Activated naive CD4-positive, alpha-beta T cell treated with anti-CD3 and anti-CD28 coated beads, Interleukin-2, amount 10 ng/mL, durations not matched to agents 7 days and 5 days (primary cell): ENCODE measurements at regions not wholly inside any gene's neighbourhood (a gene's known extent, or its start where the extent isn't known, plus 50 kb on each side); places are given as distances from the start of the nearest gene placed in this dataset.
"Not testable (repeated sequence)": the region's sequence is repeated elsewhere in the genome, so short reads cannot be mapped to it uniquely, and the experiment has no call there.

Experiments used
- CTCF ChIA-PET: fragments of 350-600 bp; sonication (Branson Sonifier 250); formaldehyde crosslinking; loops from one replicate; lab custom pipeline; 2021; ENCODE audit warnings: antibody characterized with exemption; lab: Charles Lee
- DNase-seq: peaks from one replicate; pipeline ENCODE4 v3.0.0-alpha.2; 2020
- H3K27ac Mint-ChIP-seq: one replicate; pipeline ENCODE4 v1.8.0; 2021; ENCODE audit warnings: mild to moderate bottlenecking, moderate library complexity, mixed read lengths
- H3K27me3 Mint-ChIP-seq: one replicate; pipeline ENCODE4 v1.8.0; 2021; ENCODE audit warnings: mild to moderate bottlenecking, mixed read lengths
- H3K36me3 Mint-ChIP-seq: one replicate; pipeline ENCODE4 v1.8.0; 2021; ENCODE audit warnings: mixed read lengths
- H3K4me1 Mint-ChIP-seq: one replicate; pipeline ENCODE4 v1.8.0; 2021; ENCODE audit warnings: mixed read lengths
- H3K4me3 Mint-ChIP-seq: one replicate; pipeline ENCODE4 v1.8.0; 2021; ENCODE audit warnings: mild to moderate bottlenecking, moderate library complexity, mixed read lengths
- H3K9me3 Mint-ChIP-seq: one replicate; pipeline ENCODE4 v1.8.0; 2021; ENCODE audit warnings: mixed read lengths

DNA sequence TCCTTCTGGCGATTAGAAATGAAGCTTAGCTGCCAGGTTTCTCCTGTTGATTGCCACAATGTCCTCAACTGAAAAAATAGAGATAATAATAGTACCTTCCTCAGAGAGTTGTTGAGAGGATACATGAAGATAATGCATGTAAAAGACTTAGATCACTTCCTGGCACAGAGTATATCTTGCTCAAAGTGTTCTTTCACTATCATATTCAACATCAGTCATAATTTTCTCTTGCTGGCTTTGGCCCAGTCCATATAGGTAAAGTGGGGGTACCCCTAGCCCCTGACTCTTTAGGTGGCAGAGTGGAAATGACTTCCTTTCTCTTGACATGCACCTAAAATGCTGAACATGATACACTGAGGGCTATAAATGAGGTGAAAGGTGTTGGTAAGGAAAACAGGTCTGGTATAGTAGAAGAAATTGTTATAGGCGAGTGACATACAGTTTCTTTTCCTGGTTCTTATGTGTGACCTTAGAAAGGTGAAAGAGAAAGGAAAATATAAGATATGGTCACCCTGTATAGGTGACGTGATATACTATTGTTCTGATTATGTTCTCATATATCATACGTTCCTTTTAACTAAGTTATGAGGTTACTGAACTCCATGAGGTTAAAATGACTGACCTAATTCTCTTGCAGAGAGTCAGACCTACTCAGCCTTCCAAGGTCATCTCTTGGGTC lies 209.9 kb upstream of the DEPDC1 start:
- Mint-ChIP-seq H3K4me1 (no peaks in the 10 kb centered on the region), H3K27ac (no peak overlapping the region), H3K4me3 (no peak overlapping the region), H3K27me3 (no peaks in the 10 kb centered on the region), H3K9me3 (peaks cover 17% of the 10 kb centered on the region), H3K36me3 (no peaks in the 10 kb centered on the region)
- no peak for DNase-seq
- CTCF ChIA-PET = no interaction called here

- no peak overlapping the region for H3K27ac Mint-ChIP-seq
- peaks cover 2% of the 10 kb centered on the region for H3K9me3 Mint-ChIP-seq
- no peak for DNase-seq
- CTCF ChIA-PET = no interaction called here
- H3K4me3 Mint-ChIP-seq = no peak overlapping the region
- H3K4me1 Mint-ChIP-seq = no peaks in the 10 kb centered on the region
- no peaks in the 10 kb centered on the region for H3K27me3 Mint-ChIP-seq
- H3K36me3 Mint-ChIP-seq = no peaks in the 10 kb centered on the region
Observed at GRCh38 chr1:68717330-68717729, 220.4 kb upstream of the DEPDC1 start.

- CTCF ChIA-PET = no interaction called here
- no peak for DNase-seq
- Mint-ChIP-seq H3K27ac (no peak overlapping the region), H3K9me3 (peaks cover 1% of the 10 kb centered on the region), H3K4me3 (no peak overlapping the region), H3K27me3 (no peaks in the 10 kb centered on the region), H3K4me1 (no peaks in the 10 kb centered on the region), H3K36me3 (no peaks in the 10 kb centered on the region)
Observed at GRCh38 chr1:68720476-68720875, 223.6 kb upstream of the DEPDC1 start.

DNA sequence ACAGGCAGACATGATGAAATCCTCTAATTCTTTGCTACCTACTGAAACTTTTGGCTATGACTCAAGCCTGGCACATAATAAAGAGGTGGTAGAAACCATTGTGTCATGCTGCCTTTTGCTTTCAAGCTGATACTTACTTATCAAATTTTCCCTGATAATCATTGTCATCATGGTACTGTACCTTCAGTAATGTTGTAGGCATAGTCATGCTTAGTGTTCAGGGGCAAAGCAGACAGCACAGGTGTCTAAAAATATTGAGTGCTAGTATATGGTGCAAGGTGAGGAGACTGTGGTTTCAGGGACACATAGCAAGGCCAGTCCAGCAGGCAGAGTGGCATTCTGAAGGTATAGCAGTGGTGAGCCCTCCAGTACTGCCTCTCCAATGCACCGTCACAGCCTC lies 226.9 kb upstream of the DEPDC1 start:
- H3K4me3 Mint-ChIP-seq = no peak overlapping the region
- CTCF ChIA-PET = no interaction called here
- H3K4me1 Mint-ChIP-seq = no peaks in the 10 kb centered on the region
- H3K27me3 Mint-ChIP-seq = no peaks in the 10 kb centered on the region
- H3K36me3 Mint-ChIP-seq = no peaks in the 10 kb centered on the region
- peaks cover 1% of the 10 kb centered on the region for H3K9me3 Mint-ChIP-seq
- no peak for DNase-seq
- no peak overlapping the region for H3K27ac Mint-ChIP-seq

DNA sequence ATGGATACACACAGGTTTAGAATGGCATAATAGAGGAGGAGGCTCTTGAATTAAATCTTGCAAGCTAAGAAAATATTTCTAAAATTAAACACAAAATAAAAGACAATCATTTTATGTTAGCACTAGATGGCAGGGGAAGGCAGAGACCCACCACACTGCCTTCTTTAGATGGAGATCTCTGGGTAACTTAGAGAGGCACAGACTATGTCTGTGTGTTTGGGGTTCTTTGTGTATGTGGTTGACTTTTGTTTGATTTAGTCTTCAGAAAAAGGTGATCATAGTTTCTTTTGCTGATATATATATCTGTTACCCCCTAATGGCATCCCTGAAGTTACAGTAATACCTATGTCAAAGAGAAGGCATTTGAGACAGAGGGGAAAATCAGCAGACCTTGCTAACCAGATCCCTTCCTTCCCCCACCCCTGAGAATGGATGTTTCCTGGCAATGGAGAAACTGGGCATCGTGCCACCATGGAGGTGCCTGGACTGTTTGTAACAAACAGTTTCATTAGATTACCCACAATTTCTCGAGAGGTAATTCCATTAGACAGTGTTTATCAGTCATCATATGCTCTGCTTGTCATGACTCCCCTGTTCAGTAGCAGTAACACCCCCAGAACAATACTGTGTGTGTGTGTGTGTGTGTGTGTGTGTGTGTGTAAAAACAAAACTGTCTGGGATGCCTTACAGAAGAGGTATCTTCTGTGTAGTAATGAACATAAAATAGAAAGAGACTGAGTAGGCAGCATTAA lies 228.3 kb upstream of the DEPDC1 start:
- no peaks in the 10 kb centered on the region for H3K4me1 Mint-ChIP-seq
- H3K36me3 Mint-ChIP-seq = no peaks in the 10 kb centered on the region
- no peak for DNase-seq
- no peak overlapping the region for H3K27ac Mint-ChIP-seq
- CTCF ChIA-PET = no interaction called here
- no peak overlapping the region for H3K4me3 Mint-ChIP-seq
- no peaks in the 10 kb centered on the region for H3K9me3 Mint-ChIP-seq
- no peaks in the 10 kb centered on the region for H3K27me3 Mint-ChIP-seq

DNA sequence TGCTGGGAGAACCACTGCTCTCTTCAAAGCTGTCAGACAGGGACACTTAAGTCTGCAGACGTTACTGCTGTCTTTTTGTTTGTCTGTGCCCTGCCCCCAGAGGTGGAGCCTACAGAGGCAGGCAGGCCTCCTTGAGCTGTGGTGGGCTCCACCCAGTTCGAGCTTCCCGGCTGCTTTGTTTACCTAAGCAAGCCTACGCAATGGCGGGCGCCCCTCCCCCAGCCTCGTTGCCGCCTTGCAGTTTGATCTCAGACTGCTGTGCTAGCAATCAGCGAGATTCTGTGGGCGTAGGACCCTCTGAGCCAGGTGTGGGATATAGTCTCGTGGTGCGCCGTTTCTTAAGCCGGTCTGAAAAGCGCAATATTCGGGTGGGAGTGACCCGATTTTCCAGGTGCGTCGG lies 242.6 kb upstream of the DEPDC1 start:
- H3K27me3 Mint-ChIP-seq, H3K4me1 Mint-ChIP-seq, H3K36me3 Mint-ChIP-seq, CTCF ChIA-PET, DNase-seq, H3K27ac Mint-ChIP-seq, H3K4me3 Mint-ChIP-seq: not testable (repeated sequence)
- H3K9me3 Mint-ChIP-seq = peaks cover 29% of the 10 kb centered on the region

DNA sequence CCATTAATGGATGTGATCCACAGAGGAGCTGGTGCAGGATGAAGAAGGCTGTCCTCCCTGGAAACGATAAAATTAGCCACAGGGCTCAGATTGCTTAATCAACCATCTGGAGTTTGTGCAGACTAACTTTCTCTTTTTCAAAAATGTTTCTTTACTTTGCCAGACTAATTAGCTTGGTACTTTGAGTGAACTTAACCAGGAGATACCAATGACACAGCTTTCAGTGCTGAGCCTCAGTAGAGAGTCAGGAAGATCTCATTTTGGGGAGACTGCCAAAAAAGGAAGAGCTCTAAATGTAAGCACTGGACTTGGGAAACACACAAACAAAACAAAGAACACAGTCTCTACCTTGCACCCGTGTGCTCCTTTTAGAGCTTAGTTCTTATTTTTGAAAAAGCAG lies 248.1 kb upstream of the DEPDC1 start:
- H3K27me3 Mint-ChIP-seq = no peaks in the 10 kb centered on the region
- H3K4me3 Mint-ChIP-seq = no peak overlapping the region
- no peaks in the 10 kb centered on the region for H3K4me1 Mint-ChIP-seq
- no peaks in the 10 kb centered on the region for H3K36me3 Mint-ChIP-seq
- CTCF ChIA-PET = no interaction called here
- H3K9me3 Mint-ChIP-seq = peaks cover 29% of the 10 kb centered on the region
- H3K27ac Mint-ChIP-seq = no peak overlapping the region
- no peak for DNase-seq

DNA sequence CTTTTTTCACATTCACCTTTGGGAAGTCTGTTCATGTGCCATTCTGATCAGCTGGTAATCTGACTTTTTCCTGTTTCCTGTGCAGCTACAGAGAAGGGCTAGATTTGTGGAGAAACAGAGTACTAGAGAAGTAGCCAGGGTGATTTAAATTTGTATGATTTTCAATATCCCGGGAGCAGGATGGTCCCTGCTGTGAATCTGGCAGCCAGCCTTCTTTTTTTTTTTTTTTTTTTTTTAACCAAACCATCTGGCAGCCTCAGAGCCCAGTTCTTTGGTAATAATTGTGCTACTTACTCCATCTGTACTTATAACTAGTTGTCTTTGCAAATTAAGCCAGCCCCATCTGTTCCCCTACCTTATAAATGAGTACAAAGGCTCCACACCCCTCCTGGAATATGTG lies 248.6 kb upstream of the DEPDC1 start:
- H3K4me3 Mint-ChIP-seq = no peak overlapping the region
- DNase-seq = no peak
- no peaks in the 10 kb centered on the region for H3K4me1 Mint-ChIP-seq
- H3K27ac Mint-ChIP-seq = no peak overlapping the region
- H3K36me3 Mint-ChIP-seq = no peaks in the 10 kb centered on the region
- H3K9me3 Mint-ChIP-seq = peaks cover 27% of the 10 kb centered on the region
- H3K27me3 Mint-ChIP-seq = no peaks in the 10 kb centered on the region
- CTCF ChIA-PET = no interaction called here

DNA sequence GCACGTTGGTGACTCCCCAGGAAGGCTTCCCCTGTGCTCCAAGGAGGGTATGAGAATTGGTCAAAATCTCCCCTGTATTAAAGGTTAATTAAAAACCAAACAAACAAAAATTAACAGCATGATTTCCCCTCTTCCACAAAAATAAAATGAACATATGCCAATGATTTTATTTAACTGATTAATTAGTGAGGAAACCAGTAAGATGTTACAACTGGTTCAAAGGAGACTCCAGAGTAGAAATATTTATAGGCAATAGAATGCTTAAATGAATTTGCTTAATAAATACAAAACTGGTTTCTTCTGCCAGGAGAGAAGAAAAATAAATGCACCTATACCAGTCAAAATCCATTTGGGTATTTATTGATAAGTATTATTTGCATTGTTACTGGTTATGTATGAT lies 249.5 kb upstream of the DEPDC1 start:
- no peaks in the 10 kb centered on the region for H3K36me3 Mint-ChIP-seq
- H3K27ac Mint-ChIP-seq = no peak overlapping the region
- no peak for DNase-seq
- no peaks in the 10 kb centered on the region for H3K4me1 Mint-ChIP-seq
- H3K27me3 Mint-ChIP-seq = no peaks in the 10 kb centered on the region
- CTCF ChIA-PET = no interaction called here
- peaks cover 21% of the 10 kb centered on the region for H3K9me3 Mint-ChIP-seq
- no peak overlapping the region for H3K4me3 Mint-ChIP-seq

DNA sequence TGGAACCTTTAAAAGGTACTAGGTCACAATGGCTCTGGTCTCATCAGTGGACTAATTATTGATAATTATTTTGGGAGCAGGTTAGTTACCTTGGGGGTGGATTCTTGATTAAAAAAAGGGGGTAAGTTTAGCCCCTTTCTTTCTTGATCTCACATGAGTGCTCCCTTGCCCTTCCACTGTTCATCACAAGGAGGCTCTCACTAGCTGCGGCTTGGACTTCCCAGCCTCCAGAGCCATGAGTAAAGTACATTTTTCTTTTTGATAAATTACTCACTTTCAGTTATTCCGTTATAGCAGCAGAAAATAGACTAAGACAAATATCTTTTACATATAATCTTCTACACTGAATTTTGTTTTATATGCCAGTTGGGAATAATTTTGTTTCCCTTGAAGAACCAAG lies 254.8 kb upstream of the DEPDC1 start:
- H3K27ac Mint-ChIP-seq = no peak overlapping the region
- no peaks in the 10 kb centered on the region for H3K27me3 Mint-ChIP-seq
- no peaks in the 10 kb centered on the region for H3K36me3 Mint-ChIP-seq
- CTCF ChIA-PET = no interaction called here
- peaks cover 2% of the 10 kb centered on the region for H3K9me3 Mint-ChIP-seq
- no peaks in the 10 kb centered on the region for H3K4me1 Mint-ChIP-seq
- no peak for DNase-seq
- no peak overlapping the region for H3K4me3 Mint-ChIP-seq

DNA sequence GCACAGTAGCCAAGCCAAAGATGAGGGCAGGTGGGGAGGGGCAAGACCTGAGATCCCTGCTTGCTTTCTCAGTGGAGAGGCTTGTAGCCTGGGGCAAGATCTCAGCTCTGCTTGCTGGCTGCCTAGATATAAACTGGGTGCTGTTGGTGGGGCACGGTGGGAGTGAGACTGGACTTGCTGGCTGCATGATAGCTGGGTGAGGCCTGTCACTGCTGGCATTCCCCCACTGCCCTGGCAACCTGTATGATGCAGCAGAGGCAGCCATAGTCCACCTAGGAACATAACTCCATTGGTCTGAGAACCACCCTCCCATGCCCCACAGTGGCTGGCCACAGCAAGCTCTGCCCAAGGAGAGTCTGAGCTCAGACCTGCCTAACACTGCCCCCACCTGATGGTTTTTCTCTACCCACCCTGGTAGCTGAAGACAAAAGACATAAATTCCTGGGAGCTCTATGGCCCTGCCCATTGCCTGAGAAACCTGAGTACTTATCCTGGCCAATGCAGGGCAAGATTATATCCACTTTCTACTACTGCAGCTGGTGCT lies 261.9 kb upstream of the DEPDC1 start:
- no peak overlapping the region for H3K4me3 Mint-ChIP-seq
- no peak for DNase-seq
- H3K27me3 Mint-ChIP-seq = no peaks in the 10 kb centered on the region
- CTCF ChIA-PET = no interaction called here
- peaks cover 7% of the 10 kb centered on the region for H3K9me3 Mint-ChIP-seq
- H3K27ac Mint-ChIP-seq = no peak overlapping the region
- H3K36me3 Mint-ChIP-seq = no peaks in the 10 kb centered on the region
- H3K4me1 Mint-ChIP-seq = no peaks in the 10 kb centered on the region

- H3K4me3 Mint-ChIP-seq = no peak overlapping the region
- no peak for DNase-seq
- no peaks in the 10 kb centered on the region for H3K4me1 Mint-ChIP-seq
- CTCF ChIA-PET = no interaction called here
- H3K9me3 Mint-ChIP-seq = peaks cover 12% of the 10 kb centered on the region
- H3K36me3 Mint-ChIP-seq = no peaks in the 10 kb centered on the region
- H3K27me3 Mint-ChIP-seq = no peaks in the 10 kb centered on the region
- no peak overlapping the region for H3K27ac Mint-ChIP-seq
Observed at GRCh38 chr1:68767941-68768340, 271.1 kb upstream of the DEPDC1 start.

DNA sequence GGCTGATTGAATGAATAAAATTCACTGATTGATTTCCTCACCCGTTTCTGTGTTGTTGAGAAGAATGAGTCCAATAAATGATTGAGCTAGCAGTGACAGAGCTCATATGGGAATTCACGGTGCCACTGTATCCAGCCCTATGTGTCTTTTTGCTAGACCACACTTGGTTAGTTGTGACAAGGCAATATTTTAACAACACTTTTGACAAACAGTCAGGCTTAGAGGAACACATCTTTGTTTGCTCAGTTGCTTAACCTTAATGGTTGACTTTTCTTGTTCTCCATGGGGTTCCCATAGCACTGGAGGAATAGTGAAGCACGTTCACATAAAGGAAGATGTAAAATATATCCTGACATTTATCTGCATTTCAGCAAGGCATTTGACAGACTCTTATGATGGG lies 273.9 kb upstream of the DEPDC1 start:
- Mint-ChIP-seq H3K9me3 (peaks cover 12% of the 10 kb centered on the region), H3K4me1 (no peaks in the 10 kb centered on the region), H3K27me3 (no peaks in the 10 kb centered on the region), H3K36me3 (no peaks in the 10 kb centered on the region), H3K4me3 (no peak overlapping the region), H3K27ac (no peak overlapping the region)
- no peak for DNase-seq
- CTCF ChIA-PET = no interaction called here

DNA sequence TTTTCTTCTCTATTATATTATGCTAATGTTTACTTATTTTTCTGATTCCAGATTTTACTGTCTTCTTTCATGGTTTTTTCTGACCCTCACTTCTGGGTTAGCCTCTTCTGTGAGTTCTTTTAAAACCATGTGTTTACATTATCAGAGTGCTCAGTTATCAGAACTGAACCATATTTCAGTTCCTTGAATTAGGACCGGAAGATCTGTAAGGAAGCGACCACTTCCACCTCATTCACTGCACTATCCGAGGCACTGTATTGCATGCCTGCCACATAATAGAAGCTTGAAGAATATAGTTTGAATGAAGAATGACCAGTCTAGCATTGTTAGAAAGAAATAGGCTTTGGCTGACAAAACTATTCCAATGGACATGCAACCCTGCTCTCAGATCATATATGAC lies 281.0 kb upstream of the DEPDC1 start:
- no peaks in the 10 kb centered on the region for H3K36me3 Mint-ChIP-seq
- peaks cover 8% of the 10 kb centered on the region for H3K4me1 Mint-ChIP-seq
- peaks cover 18% of the 10 kb centered on the region for H3K9me3 Mint-ChIP-seq
- no peaks in the 10 kb centered on the region for H3K27me3 Mint-ChIP-seq
- CTCF ChIA-PET = no interaction called here
- no peak overlapping the region for H3K4me3 Mint-ChIP-seq
- peak overlapping the region; percentile 64 for H3K27ac Mint-ChIP-seq
- DNase-seq = no peak

- H3K36me3 Mint-ChIP-seq, DNase-seq, H3K27ac Mint-ChIP-seq, H3K4me1 Mint-ChIP-seq, CTCF ChIA-PET, H3K27me3 Mint-ChIP-seq, H3K4me3 Mint-ChIP-seq: not testable (repeated sequence)
- H3K9me3 Mint-ChIP-seq = peaks cover 15% of the 10 kb centered on the region
Observed at GRCh38 chr1:68779841-68780240, 283.0 kb upstream of the DEPDC1 start.
